ENCODE measurements at regions not wholly inside any gene's neighbourhood (a gene's known extent, or its start where the extent isn't known, plus 50 kb on each side); places are given as distances from the start of the nearest gene placed in this dataset.

GRCh38 chr7:51587604-51588003 lies 271.0 kb upstream of the COBL start:
- no peak for TF ChIP-seq CTCF (IDR thresholded peaks at IDR 0.05)
- no peak for TF ChIP-seq ZFX (IDR thresholded peaks at IDR 0.05; ENCODE audit: borderline replicate concordance)

All from 22Rv1 (cell line).